SK-N-MC (cell line): ENCODE measurements at regions not wholly inside any gene's neighbourhood (a gene's known extent, or its start where the extent isn't known, plus 50 kb on each side); places are given as distances from the start of the nearest gene placed in this dataset.

Experiments
- EZH2 ChIP-seq: fragments of 200-600 bp; sonication (generic); IDR thresholded peaks from one replicate; pipeline ENCODE4 v1.6.1; 2017; ENCODE audit warnings: antibody characterized with exemption
- FOXP2 ChIP-seq: optimal IDR thresholded peaks from 2 replicates; pipeline ENCODE3; 2011; ENCODE audit warnings: mild to moderate bottlenecking, moderate library complexity; ENCODE audit not compliant: insufficient read depth; ENCODE audit errors: extremely low read length, control extremely low read depth
- POLR2AphosphoS5 ChIP-seq: IDR thresholded peaks from 2 replicates; pipeline ENCODE4 v1.6.1; 2012; ENCODE audit warnings: mild to moderate bottlenecking, low read depth, low read length, borderline replicate concordance

DNA sequence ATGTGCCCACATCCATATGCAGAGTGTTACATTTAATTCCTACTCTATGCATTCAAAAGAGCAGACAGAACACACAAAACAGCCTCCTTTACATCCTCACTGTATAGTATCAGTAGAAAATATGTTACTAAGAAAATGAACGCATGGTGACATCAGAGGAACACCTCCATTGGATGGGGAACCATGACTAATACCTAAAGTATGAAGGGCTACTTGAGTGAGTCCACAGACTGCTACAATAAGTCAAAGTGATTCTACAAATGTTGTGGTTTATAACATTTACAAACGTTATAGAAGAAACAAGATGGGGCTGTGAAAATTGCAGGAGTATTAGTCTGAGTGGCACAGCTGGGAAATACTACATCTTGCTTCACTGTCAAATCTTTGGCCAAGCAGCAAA is 1830.9 kb upstream of the PIK3C3 start:
- TF ChIP-seq EZH2 (no peak), POLR2AphosphoS5 (no peak), FOXP2 (no peak)
